GM23248 (cell line): ENCODE measurements at regions not wholly inside any gene's neighbourhood (a gene's known extent, or its start where the extent isn't known, plus 50 kb on each side); places are given as distances from the start of the nearest gene placed in this dataset.

Source experiments
- EZH2 ChIP-seq: fragments of 200-600 bp; sonication (generic); IDR thresholded peaks from 2 replicates; pipeline ENCODE4 v1.6.1; 2018; ENCODE audit warnings: antibody characterized with exemption, mild to moderate bottlenecking; ENCODE audit not compliant: insufficient read depth, poor library complexity, severe bottlenecking
- EZH2phosphoT487 ChIP-seq: fragments of 200-600 bp; sonication (generic); IDR thresholded peaks from 2 replicates; pipeline ENCODE4 v1.6.1; 2018; ENCODE audit warnings: antibody characterized with exemption, moderate library complexity, mild to moderate bottlenecking, low read depth; ENCODE audit not compliant: insufficient read depth

GRCh38 chr22:23000657-23001347 is 69.5 kb upstream of the GNAZ start:
- no peak for TF ChIP-seq EZH2
- no peak for TF ChIP-seq EZH2phosphoT487
